ENCODE measurements at regions not wholly inside any gene's neighbourhood (a gene's known extent, or its start where the extent isn't known, plus 50 kb on each side); places are given as distances from the start of the nearest gene placed in this dataset.

GRCh38 chr1:164261691-164262240, 297.2 kb upstream of the PBX1 start:
- TF ChIP-seq RB1 (IDR thresholded peaks at IDR 0.05; ENCODE audit: borderline replicate concordance) = no peak
- no peak for TF ChIP-seq NFIC (IDR thresholded peaks at IDR 0.05; ENCODE audit: low read depth, low read length)
- TF ChIP-seq SUZ12 (IDR thresholded peaks at IDR 0.05; ENCODE audit: unreplicated experiment) = no peak
- TF ChIP-seq POLR2AphosphoS5 (IDR thresholded peaks at IDR 0.05; ENCODE audit: low read length) = no peak
- no peak for TF ChIP-seq DPF2 (IDR thresholded peaks at IDR 0.05)
- TF ChIP-seq NFXL1 (IDR thresholded peaks at IDR 0.05; ENCODE audit: borderline replicate concordance) = no peak
- TF ChIP-seq CTCF (IDR thresholded peaks at IDR 0.05 in 2 of 3, conservative IDR thresholded peaks at IDR 0.05 in 1 of 3; ENCODE audit: control insufficient read depth in 2 of 3, extremely low read depth in 1 of 3, insufficient read depth in 1 of 3, low read depth in 3 of 3, low read length in 3 of 3) = no peak
- TF ChIP-seq BCLAF1 (IDR thresholded peaks at IDR 0.05) = no peak
- no peak for TF ChIP-seq BACH1 (IDR thresholded peaks at IDR 0.05; ENCODE audit: borderline replicate concordance)
- TF ChIP-seq POLR2A (IDR thresholded peaks at IDR 0.05; ENCODE audit: low read depth, low read length) = no peak
- TF ChIP-seq BMI1 (IDR thresholded peaks at IDR 0.05; ENCODE audit: borderline replicate concordance) = no peak
- TF ChIP-seq ZNF274 (IDR thresholded peaks at IDR 0.05; ENCODE audit: insufficient read depth, insufficient read length) = no peak
- no peak for TF ChIP-seq CEBPB (IDR thresholded peaks at IDR 0.05; ENCODE audit: borderline replicate concordance in 1 of 2, low read depth in 2 of 2, low read length in 2 of 2)
- TF ChIP-seq CHD2 (IDR thresholded peaks at IDR 0.05; ENCODE audit: borderline replicate concordance, low read depth, low read length) = no peak
